ENCODE measurements at regions not wholly inside any gene's neighbourhood (a gene's known extent, or its start where the extent isn't known, plus 50 kb on each side); places are given as distances from the start of the nearest gene placed in this dataset.

DNA sequence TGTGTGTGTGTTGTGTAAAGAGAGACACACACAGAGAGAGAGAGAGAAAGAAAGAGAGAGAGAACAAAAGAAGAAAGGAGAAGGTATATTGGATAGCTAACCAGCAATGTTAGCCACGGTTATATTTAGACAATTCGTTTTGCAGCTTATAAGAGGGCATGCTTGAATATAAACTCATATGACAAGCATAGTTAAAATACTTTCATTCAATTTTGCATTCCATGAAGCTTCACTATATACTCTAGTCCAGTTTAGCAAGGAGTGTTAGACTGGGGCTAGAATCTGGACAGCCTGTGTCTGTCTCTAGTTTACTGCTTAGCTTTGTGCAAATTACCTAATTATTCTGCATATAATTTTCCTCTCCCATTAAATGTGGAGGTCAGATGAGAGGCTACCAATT lies 525.9 kb upstream of the ZFP42 start:
- TF ChIP-seq, protein P1, sequence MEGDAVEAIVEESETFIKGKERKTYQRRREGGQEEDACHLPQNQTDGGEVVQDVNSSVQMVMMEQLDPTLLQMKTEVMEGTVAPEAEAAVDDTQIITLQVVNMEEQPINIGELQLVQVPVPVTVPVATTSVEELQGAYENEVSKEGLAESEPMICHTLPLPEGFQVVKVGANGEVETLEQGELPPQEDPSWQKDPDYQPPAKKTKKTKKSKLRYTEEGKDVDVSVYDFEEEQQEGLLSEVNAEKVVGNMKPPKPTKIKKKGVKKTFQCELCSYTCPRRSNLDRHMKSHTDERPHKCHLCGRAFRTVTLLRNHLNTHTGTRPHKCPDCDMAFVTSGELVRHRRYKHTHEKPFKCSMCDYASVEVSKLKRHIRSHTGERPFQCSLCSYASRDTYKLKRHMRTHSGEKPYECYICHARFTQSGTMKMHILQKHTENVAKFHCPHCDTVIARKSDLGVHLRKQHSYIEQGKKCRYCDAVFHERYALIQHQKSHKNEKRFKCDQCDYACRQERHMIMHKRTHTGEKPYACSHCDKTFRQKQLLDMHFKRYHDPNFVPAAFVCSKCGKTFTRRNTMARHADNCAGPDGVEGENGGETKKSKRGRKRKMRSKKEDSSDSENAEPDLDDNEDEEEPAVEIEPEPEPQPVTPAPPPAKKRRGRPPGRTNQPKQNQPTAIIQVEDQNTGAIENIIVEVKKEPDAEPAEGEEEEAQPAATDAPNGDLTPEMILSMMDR (IDR thresholded peaks at IDR 0.05; ENCODE audit: insufficient read depth, low read depth, low read length): no peak
- Histone ChIP-seq H3K4me3 (ENCODE audit: low read depth, low read length) (no peak overlapping the region), H3K27me3 (ENCODE audit: control insufficient read depth, insufficient read depth, low read length) (no peaks in the 10 kb centered on the region), H3K36me3 (ENCODE audit: control insufficient read depth, insufficient read depth, low read length) (no peaks in the 10 kb centered on the region)
- ChIA-PET CTCF (no interaction called here), POLR2A (interaction anchor here (1.1 kb wide), 1 partner anchor 9 kb away, joined by 4 read pairs; no protein-coding TSS in a partner anchor)
- no peak for DNase-seq (ENCODE audit: low read depth)

DNA sequence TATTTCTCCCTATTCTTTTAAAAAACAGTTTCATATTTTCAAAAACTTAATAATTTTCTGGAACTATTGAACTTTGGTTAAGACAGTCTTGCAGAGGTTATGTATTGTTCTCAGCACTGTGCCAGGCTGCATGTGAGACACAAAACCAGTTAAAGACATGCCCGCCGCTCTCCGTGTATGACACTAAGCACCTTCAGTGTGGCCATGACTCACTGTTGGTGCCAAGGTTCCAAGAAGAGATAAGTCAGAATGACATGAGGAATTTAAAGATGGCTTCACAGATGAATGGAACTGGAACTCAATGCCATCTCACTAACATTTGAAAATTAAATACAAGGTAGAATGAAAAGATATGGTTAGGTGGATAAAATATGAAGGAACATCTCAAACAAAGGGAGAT lies 525.5 kb upstream of the ZFP42 start:
- TF ChIP-seq, protein P1 (IDR thresholded peaks at IDR 0.05; ENCODE audit: insufficient read depth, low read depth, low read length): no peak
- DNase-seq (ENCODE audit: low read depth): no peak
- POLR2A ChIA-PET: interaction anchor here (1.1 kb wide), 1 partner anchor 8 kb away, joined by 4 read pairs; no protein-coding TSS in a partner anchor
- Histone ChIP-seq H3K27me3 (ENCODE audit: control insufficient read depth, insufficient read depth, low read length) (no peaks in the 10 kb centered on the region), H3K4me3 (ENCODE audit: low read depth, low read length) (no peak overlapping the region), H3K36me3 (ENCODE audit: control insufficient read depth, insufficient read depth, low read length) (no peaks in the 10 kb centered on the region)
- CTCF ChIA-PET: no interaction called here

DNA sequence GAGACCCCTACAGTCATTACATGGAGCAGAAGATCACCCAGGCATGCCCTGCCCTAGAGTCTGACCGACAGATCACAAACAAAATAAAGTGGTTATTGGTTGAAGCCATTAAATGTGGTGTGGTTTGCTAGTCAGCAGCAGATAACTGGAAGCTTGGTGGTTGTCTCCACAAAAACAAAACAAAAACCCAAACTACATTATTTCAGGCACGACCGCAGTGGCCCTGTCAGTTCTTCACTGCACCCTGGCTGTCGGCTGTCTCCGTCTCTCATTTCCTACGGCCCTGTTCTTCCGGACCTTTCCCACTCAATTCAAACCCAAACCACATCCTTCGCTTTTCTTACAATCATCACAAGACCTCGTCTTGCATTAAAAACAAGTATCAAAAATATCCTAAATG lies 521.3 kb upstream of the ZFP42 start:
- no peaks in the 10 kb centered on the region for H3K36me3 ChIP-seq (ENCODE audit: control insufficient read depth, insufficient read depth, low read length)
- ChIA-PET CTCF (interaction anchor here (0.6 kb wide), 1 partner anchor 1634 kb away, joined by 3 read pairs; no protein-coding TSS in a partner anchor), POLR2A (no interaction called here)
- H3K4me3 ChIP-seq (ENCODE audit: low read depth, low read length): no peak overlapping the region
- TF ChIP-seq, protein P1 (IDR thresholded peaks at IDR 0.05; ENCODE audit: insufficient read depth, low read depth, low read length): no peak
- no peak for DNase-seq (ENCODE audit: low read depth)
- H3K27me3 ChIP-seq (ENCODE audit: control insufficient read depth, insufficient read depth, low read length): no peaks in the 10 kb centered on the region

DNA sequence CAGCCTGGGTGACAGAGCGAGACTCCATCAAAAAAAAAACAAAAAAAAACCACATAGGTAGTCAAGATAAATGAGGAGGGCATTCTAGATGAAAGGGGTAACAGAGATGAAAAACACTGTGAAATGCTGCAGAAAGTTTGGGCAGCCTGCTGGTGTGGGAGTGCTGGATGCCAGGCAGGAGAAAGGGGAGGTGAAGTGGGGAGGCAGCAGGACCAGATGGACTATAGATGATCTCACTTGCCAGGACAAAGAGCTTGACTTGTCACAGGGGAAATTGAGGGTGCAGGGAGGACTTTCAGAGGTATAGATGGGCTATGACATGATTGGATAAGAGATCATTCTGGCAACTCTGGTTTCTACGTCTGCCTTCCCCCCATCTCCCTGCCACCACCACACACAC lies 519.7 kb upstream of the ZFP42 start:
- Histone ChIP-seq H3K36me3 (ENCODE audit: control insufficient read depth, insufficient read depth, low read length) (no peaks in the 10 kb centered on the region), H3K4me3 (ENCODE audit: low read depth, low read length) (no peak overlapping the region), H3K27me3 (ENCODE audit: control insufficient read depth, insufficient read depth, low read length) (no peaks in the 10 kb centered on the region)
- DNase-seq (ENCODE audit: low read depth): no peak
- POLR2A ChIA-PET: no interaction called here
- TF ChIP-seq, protein P1 (IDR thresholded peaks at IDR 0.05; ENCODE audit: insufficient read depth, low read depth, low read length): no peak
- CTCF ChIA-PET: no interaction called here

DNA sequence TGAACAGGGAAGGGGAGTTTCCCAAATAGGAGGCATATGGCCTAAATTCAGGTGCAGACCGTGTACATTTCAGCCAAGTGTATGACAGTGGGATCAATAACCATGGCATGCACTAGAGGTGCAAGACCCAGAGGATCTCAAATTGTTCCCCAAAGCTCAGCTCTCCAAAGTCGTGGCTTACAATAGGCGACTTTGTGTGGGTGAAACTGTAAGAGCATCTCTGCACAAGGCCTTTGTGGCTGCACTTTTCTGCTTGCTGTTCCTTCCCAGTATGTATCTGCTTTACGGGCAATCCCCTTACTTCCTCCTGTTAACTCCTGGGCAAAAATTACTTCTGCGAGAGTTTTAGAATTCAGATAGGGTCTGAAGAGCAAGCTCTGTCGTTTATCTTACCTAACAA lies 518.3 kb upstream of the ZFP42 start:
- no peak for DNase-seq (ENCODE audit: low read depth)
- POLR2A ChIA-PET: interaction anchor here (0.6 kb wide), 1 partner anchor 9 kb away, joined by 3 read pairs; no protein-coding TSS in a partner anchor
- CTCF ChIA-PET: interaction anchor here (1.0 kb wide), 1 partner anchor 169 kb away, joined by 3 read pairs; no protein-coding TSS in a partner anchor
- no peak overlapping the region for H3K4me3 ChIP-seq (ENCODE audit: low read depth, low read length)
- no peaks in the 10 kb centered on the region for H3K36me3 ChIP-seq (ENCODE audit: control insufficient read depth, insufficient read depth, low read length)
- TF ChIP-seq, protein P1 (IDR thresholded peaks at IDR 0.05; ENCODE audit: insufficient read depth, low read depth, low read length): no peak
- H3K27me3 ChIP-seq (ENCODE audit: control insufficient read depth, insufficient read depth, low read length): no peaks in the 10 kb centered on the region

Measured in BJ (cell line).